Stimulated activated naive CD4-positive, alpha-beta T cell (primary cell): ENCODE measurements at regions not wholly inside any gene's neighbourhood (a gene's known extent, or its start where the extent isn't known, plus 50 kb on each side); places are given as distances from the start of the nearest gene placed in this dataset.

Experiments used
- DNase-seq, 6 experiments: peaks; one replicate each; lab custom pipeline; 2025; lab: John Stamatoyannopoulos, UW

GRCh38 chr4:111595456-111595855, 549.8 kb upstream of the FAM241A start:
- no peak for DNase-seq

- no peak for DNase-seq
Measured at GRCh38 chr4:111596491-111596890, 548.8 kb upstream of the FAM241A start.

DNA sequence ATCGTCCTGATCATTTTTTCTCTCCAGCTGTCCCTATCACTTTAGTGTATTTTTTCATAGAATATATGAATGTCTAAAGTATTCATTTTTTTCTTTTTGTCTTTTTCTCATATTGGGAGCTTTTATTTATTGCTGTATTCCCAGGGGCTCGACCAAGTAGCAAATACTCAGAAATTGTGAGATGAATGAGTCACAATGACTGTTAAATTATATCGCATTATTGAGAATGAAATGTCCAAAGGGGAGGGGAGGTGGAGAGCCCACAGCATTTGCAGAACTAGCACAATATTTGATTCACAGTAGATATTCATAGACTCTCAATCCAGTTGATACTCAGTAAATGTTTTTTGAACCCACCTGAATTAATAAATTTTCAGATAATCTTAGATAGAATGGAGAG, 543.6 kb upstream of the FAM241A start:
- no peak for DNase-seq

- no peak for DNase-seq
Measured at GRCh38 chr4:111602848-111603247, 542.4 kb upstream of the FAM241A start.

GRCh38 chr4:111605111-111605510, 540.1 kb upstream of the FAM241A start:
- no peak for DNase-seq

DNA sequence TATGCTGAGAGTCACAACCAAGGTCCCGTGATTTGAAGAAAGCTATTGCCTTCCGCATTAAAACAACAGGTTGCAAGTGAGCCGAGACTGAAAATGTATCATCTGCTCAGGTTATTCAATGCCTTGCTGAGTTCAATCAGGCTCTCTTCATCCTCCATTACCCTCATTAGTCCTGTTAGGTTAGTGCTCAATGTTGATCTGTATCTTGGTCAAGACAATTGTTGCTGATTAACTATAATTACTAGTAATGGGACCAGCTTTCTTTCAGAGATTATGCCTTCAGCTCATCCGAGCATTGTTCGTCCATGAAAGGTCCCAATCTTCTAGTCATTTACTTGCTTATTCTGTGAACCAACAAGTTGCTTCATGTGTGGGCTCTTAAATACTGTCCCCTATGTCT, 534.6 kb upstream of the FAM241A start:
- DNase-seq: no peak

GRCh38 chr4:111618908-111619307, 526.3 kb upstream of the FAM241A start:
- no peak for DNase-seq

DNA sequence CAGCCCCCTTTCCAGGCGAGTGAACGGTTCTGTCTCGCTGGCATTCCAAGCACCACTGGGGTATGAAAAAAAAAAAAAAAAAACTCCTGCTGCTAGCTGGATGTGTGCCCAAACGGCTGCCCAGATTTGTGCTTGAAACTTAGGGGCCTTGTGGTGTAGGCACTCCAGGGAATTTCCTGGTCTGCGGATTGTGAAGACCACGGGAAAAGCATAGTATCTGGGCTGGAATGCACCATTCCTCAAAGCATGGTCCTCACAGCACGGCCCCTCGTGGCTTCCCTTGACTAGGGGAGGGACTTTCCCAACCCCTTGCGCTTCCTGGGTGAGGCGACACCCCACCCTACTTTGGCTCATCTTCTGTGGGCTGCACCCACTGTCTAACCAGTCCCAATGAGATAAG, 516.8 kb upstream of the FAM241A start:
- DNase-seq: no peak

- DNase-seq: no peak
Measured at GRCh38 chr4:111630705-111631104, 514.5 kb upstream of the FAM241A start.

GRCh38 chr4:111631215-111631999, 513.8 kb upstream of the FAM241A start:
- DNase-seq: no peak

DNA sequence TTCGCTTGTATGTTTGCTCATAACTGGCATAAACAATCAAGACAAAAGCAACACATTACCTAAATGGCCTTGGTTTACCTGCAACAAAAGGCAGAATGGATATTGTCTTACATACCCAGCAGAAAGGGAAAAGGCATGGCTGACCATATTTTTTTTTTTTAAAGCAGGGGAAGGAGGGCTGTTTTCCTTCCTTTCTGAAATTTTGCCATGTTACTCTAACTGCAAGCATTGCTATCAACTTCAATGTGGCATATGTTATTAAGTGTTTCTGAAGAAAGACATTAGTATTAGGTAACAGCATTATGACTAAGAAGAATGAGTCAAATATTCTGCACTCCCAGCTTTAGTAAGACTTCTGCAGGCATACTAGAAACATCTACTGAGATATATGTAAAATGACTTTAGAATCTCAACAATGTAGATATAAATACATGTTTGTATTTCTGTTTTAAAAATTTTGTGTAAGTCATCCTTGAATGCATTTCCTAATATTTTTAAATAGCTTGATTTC, 512.6 kb upstream of the FAM241A start:
- DNase-seq: no peak

DNA sequence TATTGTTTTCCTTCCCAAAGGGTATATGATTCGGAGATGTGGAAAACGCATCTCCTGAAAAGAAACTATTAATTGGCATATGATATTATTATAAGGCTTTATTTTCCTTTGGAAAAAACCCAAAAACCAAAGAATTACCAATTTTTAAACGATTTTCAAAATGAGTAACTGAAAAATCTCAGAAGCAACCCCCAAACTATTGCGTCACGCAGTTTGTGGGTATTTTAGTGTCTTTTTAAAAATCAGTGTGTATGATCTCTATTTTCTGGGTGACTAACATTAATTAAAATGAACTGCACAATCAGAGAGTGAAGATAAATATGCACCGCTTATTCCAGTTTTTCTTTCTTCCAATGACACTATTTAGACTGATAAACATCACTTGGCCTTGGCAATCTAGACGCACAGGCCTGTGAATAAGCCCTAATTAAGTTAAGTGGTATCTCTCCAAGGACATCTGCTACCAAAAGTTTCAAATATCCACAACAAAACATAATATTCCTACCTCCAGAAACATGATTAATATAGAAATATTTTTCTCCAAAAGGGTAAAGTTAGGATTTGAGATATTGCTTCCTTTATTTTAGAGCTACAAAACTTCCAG, 511.5 kb upstream of the FAM241A start:
- no peak for DNase-seq

DNA sequence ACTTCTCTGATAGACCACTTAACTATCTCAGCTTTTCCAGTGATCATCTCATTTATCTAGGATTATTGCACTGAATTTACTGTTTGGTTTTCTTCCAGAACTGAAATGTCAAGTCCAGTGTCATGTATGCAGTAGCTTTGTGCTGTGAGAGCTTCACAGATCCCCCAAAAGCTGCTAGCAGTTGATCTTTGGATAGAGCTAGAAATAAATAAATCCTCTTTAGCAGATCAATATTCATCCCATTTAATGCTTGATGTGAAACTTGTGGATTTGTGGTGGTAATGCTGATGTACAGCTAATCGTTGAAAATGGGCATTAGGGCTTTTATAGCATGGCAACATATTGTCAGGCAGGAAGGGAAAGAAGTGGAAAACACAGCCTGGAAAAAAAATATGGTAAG, 509.6 kb upstream of the FAM241A start:
- DNase-seq: no peak

- DNase-seq: no peak
Measured at GRCh38 chr4:111636961-111637585, 508.2 kb upstream of the FAM241A start.

DNA sequence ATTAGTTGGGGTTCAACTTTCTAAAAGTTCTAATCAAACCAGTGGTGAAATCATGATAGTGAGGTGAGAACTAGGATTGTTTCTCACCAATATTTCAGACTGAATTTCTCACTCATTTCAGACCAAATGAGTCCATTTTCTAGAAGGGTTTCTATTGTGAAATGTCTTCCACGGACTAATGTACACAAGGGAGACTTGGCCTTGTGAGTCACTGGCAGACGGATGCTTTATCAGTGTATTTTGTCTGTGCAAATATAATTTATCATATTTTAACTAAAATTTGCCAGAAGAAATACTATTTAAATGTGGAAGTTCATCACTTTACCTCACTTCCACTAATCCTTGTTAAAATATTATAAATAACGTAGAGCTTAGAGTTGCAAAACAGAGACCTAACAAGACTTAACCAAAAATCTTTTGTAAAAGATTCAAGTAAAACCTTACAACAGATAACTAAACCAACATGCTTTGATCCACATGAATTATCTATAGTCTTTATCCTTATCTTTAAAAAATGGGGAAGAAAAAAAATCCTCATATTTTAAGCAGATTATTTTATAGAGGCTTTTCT, 506.0 kb upstream of the FAM241A start:
- no peak for DNase-seq

- no peak for DNase-seq
Measured at GRCh38 chr4:111639876-111640275, 505.4 kb upstream of the FAM241A start.

DNA sequence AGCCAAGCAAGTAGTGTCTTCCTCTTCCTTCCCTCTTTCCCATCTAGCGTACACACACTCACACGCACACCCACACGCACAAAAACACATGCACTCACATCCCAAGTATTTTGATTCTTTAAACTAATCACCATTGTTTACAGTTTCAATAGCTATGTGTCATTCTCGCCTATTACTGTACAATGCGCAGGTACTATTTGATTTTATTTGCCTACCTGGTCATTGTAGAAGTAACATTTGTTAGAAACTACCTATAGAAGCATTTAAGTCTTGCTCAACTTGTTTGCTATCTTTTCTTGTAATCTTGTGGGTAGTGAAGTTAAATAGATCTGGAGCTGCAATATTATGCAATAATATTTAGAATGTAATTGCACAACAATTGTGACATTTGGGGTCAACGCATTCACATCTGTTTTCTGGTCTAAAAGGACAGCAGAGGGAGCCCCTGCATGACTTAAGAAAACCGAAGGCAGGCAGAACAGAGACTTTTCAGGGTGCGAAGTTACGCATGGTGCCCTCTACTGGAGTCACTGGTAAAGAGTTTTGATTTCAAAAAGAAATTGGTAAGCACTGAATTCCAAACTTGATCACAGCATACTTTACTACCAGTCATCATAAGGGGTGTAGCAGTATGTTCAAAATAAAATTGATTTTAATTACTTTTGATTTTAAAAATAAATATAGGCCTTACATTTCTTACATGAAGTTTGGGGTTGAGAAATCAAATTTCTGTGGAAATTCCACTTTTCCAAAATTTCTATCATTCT, 503.3 kb upstream of the FAM241A start:
- DNase-seq: no peak

DNA sequence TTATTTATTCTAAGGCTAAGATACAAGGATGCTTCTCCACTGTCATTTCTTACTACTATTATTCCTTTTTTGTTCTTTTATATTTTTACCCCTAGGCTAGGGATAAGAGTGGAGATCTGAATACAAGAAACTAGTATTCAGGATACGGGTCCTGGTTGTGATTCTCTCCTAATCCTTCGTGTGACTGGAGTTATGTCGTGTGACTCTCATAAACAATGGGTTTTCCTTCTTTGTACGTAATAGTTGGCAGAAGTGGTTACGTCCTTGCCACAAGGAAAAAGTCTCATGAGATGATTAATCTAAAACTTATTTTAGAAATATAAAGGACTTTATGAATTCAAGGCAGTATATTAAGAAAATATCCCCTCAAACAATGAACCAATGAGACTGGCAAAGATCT, 497.2 kb upstream of the FAM241A start:
- DNase-seq: no peak

DNA sequence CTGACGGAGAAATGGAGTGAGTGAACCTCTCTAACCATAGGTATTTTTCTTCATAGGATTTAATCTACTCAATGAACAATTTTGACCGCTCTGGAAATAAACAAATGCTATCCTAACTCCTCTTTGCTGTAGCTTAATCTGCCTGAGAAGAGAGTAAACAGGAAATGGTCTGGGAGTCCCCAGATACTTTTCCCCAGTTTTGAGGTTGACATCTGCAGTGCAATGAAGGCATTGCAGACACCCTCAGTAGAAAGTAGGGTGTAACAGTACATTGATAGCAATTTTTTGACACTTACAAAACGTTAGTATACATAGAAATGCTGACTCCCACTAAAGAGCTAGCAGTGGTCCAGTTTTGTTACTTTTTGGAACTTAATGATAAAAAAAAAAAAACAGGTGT, 495.9 kb upstream of the FAM241A start:
- DNase-seq: no peak

- no peak for DNase-seq
Measured at GRCh38 chr4:111650146-111650545, 495.1 kb upstream of the FAM241A start.

- no peak for DNase-seq
Measured at GRCh38 chr4:111650674-111651086, 494.6 kb upstream of the FAM241A start.

GRCh38 chr4:111652236-111652635, 493.0 kb upstream of the FAM241A start:
- no peak for DNase-seq
